Aorta (tissue), 5 donors: ENCODE measurements at regions not wholly inside any gene's neighbourhood (a gene's known extent, or its start where the extent isn't known, plus 50 kb on each side); places are given as distances from the start of the nearest gene placed in this dataset.
"Not testable (repeated sequence)": the region's sequence is repeated elsewhere in the genome, so short reads cannot be mapped to it uniquely, and the experiment has no call there.

Source experiments
- ATAC-seq: fragments of 200-7000 bp; cut with Tn5 transposase; one replicate; pipeline ENCODE4 v1.9.1; 2022; ENCODE audit warnings: moderate library complexity; ENCODE audit not compliant: low FRiP score
- DNase-seq, 2 donors: peaks; one replicate each; pipeline ENCODE4 v3.0.0-alpha.2; 2020
- H3K27ac ChIP-seq, 2 donors: one replicate each; pipeline ENCODE4 v1.5.1; 2013; ENCODE audit warnings: low read length in 2 of 2, mild to moderate bottlenecking in 2 of 2, moderate library complexity in 2 of 2, control low read depth in 1 of 2, inconsistent platforms in 1 of 2, low read depth in 1 of 2
- H3K27me3 ChIP-seq, 2 donors: one replicate each; pipeline ENCODE4 v1.6.1; 2013; ENCODE audit warnings: control low read depth in 1 of 2, low read length in 1 of 2, mild to moderate bottlenecking in 1 of 2, moderate library complexity in 1 of 2; ENCODE audit not compliant: insufficient read depth in 2 of 2, control insufficient read depth in 1 of 2
- H3K36me3 ChIP-seq, 2 donors: one replicate each; pipeline ENCODE4 v1.6.1; 2013; ENCODE audit warnings: control low read depth in 1 of 2, low read length in 1 of 2, mild to moderate bottlenecking in 1 of 2; ENCODE audit not compliant: insufficient read depth in 2 of 2, control insufficient read depth in 1 of 2
- H3K4me1 ChIP-seq, 2 donors: one replicate each; pipeline ENCODE4 v1.6.1; 2013; ENCODE audit warnings: low read length in 2 of 2, control low read depth in 1 of 2, mild to moderate bottlenecking in 1 of 2, moderate library complexity in 1 of 2; ENCODE audit not compliant: insufficient read depth in 2 of 2, control insufficient read depth in 1 of 2
- H3K4me3 ChIP-seq, 2 donors: one replicate each; pipeline ENCODE4 v1.5.1; 2013; ENCODE audit warnings: low read length in 2 of 2, control low read depth in 1 of 2, mild to moderate bottlenecking in 1 of 2
- H3K9me3 ChIP-seq: one replicate; pipeline ENCODE4 v1.6.1; 2013; ENCODE audit warnings: mild to moderate bottlenecking, low read length; ENCODE audit not compliant: control insufficient read depth
- WGBS, 2 donors: extraction: QIAGEN DNeasy Blood & Tissue Kit; methylation state at CpG; one replicate each; pipeline ENCODE4 v1.1.7; 2013; 5-methylcytosine and 5-hydroxymethylcytosine counted together
- intact Hi-C, 2 donors: fragments of 100-400 bp; cut with DNase I; formaldehyde crosslinking; loops; one replicate each; pipeline versions ENCODE4 v1.14.2 to v1.15.0; 2022
- donor health status: healthy with polysubstance abuse.
- donor health status: Bipolar disorder and iron deficiency.
- donor health status: DM: no; HTN: no; CAD: no.
- donor health status: DM: no; HTN: no; CAD: no.
- donor health status: DM: yes; HTN: yes; CAD: no.

- not testable (repeated sequence) for H3K27me3 ChIP-seq, H3K4me1 ChIP-seq, H3K36me3 ChIP-seq, H3K9me3 ChIP-seq, H3K27ac ChIP-seq, ATAC-seq, H3K4me3 ChIP-seq
- 75 to 88% methylated on average over 5 to 6 of the region's 9 CpGs for WGBS, 2 donors
- peak in 1 of 2 donors; percentile 62 for DNase-seq
- intact Hi-C loops: loop anchor here in 1 of 2 donors (10.0 kb wide), 1 partner anchor 370 kb away; no protein-coding TSS in a partner anchor
Observed at GRCh38 chr12:131295117-131295516, 341.4 kb downstream of the ADGRD1 start.

GRCh38 chr12:131295559-131295958, 341.9 kb downstream of the ADGRD1 start:
- WGBS, 2 donors: 83 to 85% methylated on average over 15 of the region's 17 CpGs
- not testable (repeated sequence) for H3K36me3 ChIP-seq, H3K4me1 ChIP-seq, ATAC-seq, H3K27me3 ChIP-seq, H3K4me3 ChIP-seq, H3K27ac ChIP-seq, H3K9me3 ChIP-seq
- DNase-seq: peak in 1 of 2 donors; percentile 37
- intact Hi-C loops: loop anchor here in 1 of 2 donors (10.0 kb wide), 1 partner anchor 369 kb away; no protein-coding TSS in a partner anchor

GRCh38 chr12:131296136-131296535, 342.4 kb downstream of the ADGRD1 start:
- ATAC-seq, H3K9me3 ChIP-seq, H3K27ac ChIP-seq, H3K27me3 ChIP-seq, H3K36me3 ChIP-seq, H3K4me3 ChIP-seq, H3K4me1 ChIP-seq: not testable (repeated sequence)
- intact Hi-C loops: loop anchor here in 1 of 2 donors (10.0 kb wide), 1 partner anchor 369 kb away; no protein-coding TSS in a partner anchor
- WGBS, 2 donors: 91 to 92% methylated on average over 6 of the region's 6 CpGs
- DNase-seq: peak; percentile 26 to 55

GRCh38 chr12:131296651-131297050, 342.9 kb downstream of the ADGRD1 start:
- not testable (repeated sequence) for H3K4me3 ChIP-seq, H3K27ac ChIP-seq, H3K27me3 ChIP-seq, H3K9me3 ChIP-seq, H3K4me1 ChIP-seq, H3K36me3 ChIP-seq
- WGBS, 2 donors: 88 to 93% methylated on average over 13 to 14 of the region's 14 CpGs
- intact Hi-C loops: loop anchor here in 1 of 2 donors (10.0 kb wide), 1 partner anchor 368 kb away; no protein-coding TSS in a partner anchor
- ATAC-seq (peak; percentile 61), DNase-seq (peak; percentile 39 to 79)

GRCh38 chr12:131298526-131299369, 345.0 kb downstream of the ADGRD1 start:
- 4 to 16% methylated on average over 5 to 16 of the region's 83 CpGs for WGBS, 2 donors
- ATAC-seq: peak; percentile 45

GRCh38 chr12:131299370-131299701, 345.6 kb downstream of the ADGRD1 start:
- 47% methylated on average over 9 of the region's 27 CpGs; no CpG with 5 or more reads in 1 of the 2 donors for WGBS, 2 donors
- not testable (repeated sequence) for H3K4me3 ChIP-seq, H3K4me1 ChIP-seq, DNase-seq, H3K36me3 ChIP-seq, H3K27me3 ChIP-seq, H3K9me3 ChIP-seq, H3K27ac ChIP-seq
- intact Hi-C loops: loop anchor here in 1 of 2 donors (10.0 kb wide), 1 partner anchor 365 kb away; no protein-coding TSS in a partner anchor
- ATAC-seq: peak; percentile 27

More at GRCh38 chr12:131298526-131299369, 345.0 kb downstream of the ADGRD1 start:
- H3K27me3 ChIP-seq, H3K9me3 ChIP-seq, H3K36me3 ChIP-seq, H3K27ac ChIP-seq, H3K4me3 ChIP-seq, H3K4me1 ChIP-seq: not testable (repeated sequence)
- DNase-seq: peak in 1 of 2 donors; percentile 43
- intact Hi-C loops: loop anchor here in 1 of 2 donors (10.0 kb wide), 1 partner anchor 366 kb away; no protein-coding TSS in a partner anchor

GRCh38 chr12:131303576-131303975, 349.9 kb downstream of the ADGRD1 start:
- 81 to 88% methylated on average over 1 to 3 of the region's 5 CpGs for WGBS, 2 donors
- H3K9me3 ChIP-seq, H3K4me1 ChIP-seq, H3K36me3 ChIP-seq, intact Hi-C loops, ATAC-seq, H3K27ac ChIP-seq, DNase-seq, H3K27me3 ChIP-seq, H3K4me3 ChIP-seq: not testable (repeated sequence)

GRCh38 chr12:131304642-131305041, 350.9 kb downstream of the ADGRD1 start:
- DNase-seq, H3K27me3 ChIP-seq, H3K36me3 ChIP-seq, H3K9me3 ChIP-seq, intact Hi-C loops, H3K4me3 ChIP-seq, H3K27ac ChIP-seq, H3K4me1 ChIP-seq, ATAC-seq: not testable (repeated sequence)
- 89% methylated on average over 2 of the region's 6 CpGs; no CpG with 5 or more reads in 1 of the 2 donors for WGBS, 2 donors

GRCh38 chr12:131309700-131310099, 356.0 kb downstream of the ADGRD1 start:
- ATAC-seq: peak; percentile 8
- intact Hi-C loops: loop anchor here (5.0 kb wide), 1 partner anchor 333 kb away; no protein-coding TSS in a partner anchor

More at GRCh38 chr12:131309700-131310099, 356.0 kb downstream of the ADGRD1 start:
- H3K27me3 ChIP-seq: no peaks in the 10 kb centered on the region
- no peaks in the 10 kb centered on the region for H3K9me3 ChIP-seq
- no peak overlapping the region for H3K4me3 ChIP-seq
- DNase-seq: peak in 1 of 2 donors; percentile 51
- H3K27ac ChIP-seq: no peak overlapping the region
- H3K36me3 ChIP-seq: no peaks in the 10 kb centered on the region
- no peaks in the 10 kb centered on the region for H3K4me1 ChIP-seq
- WGBS, 2 donors: 45 to 50% methylated on average over 5 of the region's 5 CpGs
